ENCODE measurements at regions not wholly inside any gene's neighbourhood (a gene's known extent, or its start where the extent isn't known, plus 50 kb on each side); places are given as distances from the start of the nearest gene placed in this dataset.

DNA sequence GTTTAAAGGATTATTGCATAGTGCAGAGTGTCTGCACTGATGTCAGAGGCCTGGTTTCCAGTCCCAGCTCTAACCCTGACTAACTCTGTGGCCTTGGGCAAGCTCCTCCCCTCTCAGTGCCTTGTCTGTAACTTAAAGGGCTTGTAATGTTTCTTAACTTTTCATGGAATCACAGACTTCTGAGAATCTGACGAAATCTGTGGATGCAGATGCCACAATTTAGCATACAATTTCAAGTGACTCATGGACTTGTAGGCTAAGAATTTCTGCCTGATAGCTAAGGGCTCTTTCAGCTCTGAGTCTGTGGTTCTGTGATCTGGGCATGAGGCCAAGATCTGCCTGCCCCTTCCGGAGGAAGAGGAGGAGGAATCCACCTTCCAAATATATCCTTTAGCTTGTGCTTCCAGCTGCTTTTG, 236.9 kb downstream of the AR start:
- peak; percentile 87 for DNase-seq (ENCODE audit: low spot score)
- intact Hi-C loops (cut with DNase I), result loop anchor here (5.0 kb wide), 3 partner anchors 58 to 652 kb away; partner anchors contain the start of gene OPHN1

DNA sequence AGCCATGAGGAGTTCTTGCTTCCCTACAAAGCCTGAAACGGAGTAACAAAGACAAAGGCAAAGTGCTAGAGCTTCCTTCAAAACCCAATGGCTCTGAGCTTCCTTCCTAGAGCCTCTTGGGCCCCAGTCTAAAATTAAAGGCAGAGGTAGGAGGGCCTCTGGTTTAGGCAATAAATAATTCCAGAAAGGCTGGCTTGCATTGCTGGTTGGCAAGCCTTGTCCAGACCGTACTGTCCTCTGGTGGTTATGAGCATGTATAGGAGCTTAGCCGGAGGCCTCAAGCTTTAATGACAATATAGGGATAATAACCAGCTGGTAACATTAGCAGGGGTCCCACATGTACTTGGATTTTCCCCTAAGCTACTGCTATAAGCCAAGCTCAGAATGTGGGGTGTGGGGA, 237.3 kb downstream of the AR start:
- no peak for DNase-seq (ENCODE audit: low spot score)
- intact Hi-C loops (cut with DNase I), result loop anchor here (5.0 kb wide), 3 partner anchors 59 to 651 kb away; partner anchors contain the start of gene OPHN1

- intact Hi-C loops (cut with DNase I), result loop anchor here (5.0 kb wide), 3 partner anchors 62 to 648 kb away; partner anchors contain the start of gene OPHN1
Observed at GRCh38 chrX:67784712-67785111, 240.9 kb downstream of the AR start.

GRCh38 chrX:67787196-67787595, 243.4 kb downstream of the AR start:
- no peak for DNase-seq (ENCODE audit: low spot score)

More at GRCh38 chrX:67784712-67785111, 240.9 kb downstream of the AR start:
- no peak for DNase-seq (ENCODE audit: low spot score)

GRCh38 chrX:67789536-67789935, 245.7 kb downstream of the AR start:
- DNase-seq (ENCODE audit: low spot score), result no peak
- intact Hi-C loops (cut with DNase I), result no loop called here

More at GRCh38 chrX:67787196-67787595, 243.4 kb downstream of the AR start:
- intact Hi-C loops (cut with DNase I), result no loop called here

All from cardiac septum (tissue), 1 donor.